ENCODE measurements at regions not wholly inside any gene's neighbourhood (a gene's known extent, or its start where the extent isn't known, plus 50 kb on each side); places are given as distances from the start of the nearest gene placed in this dataset.

DNA sequence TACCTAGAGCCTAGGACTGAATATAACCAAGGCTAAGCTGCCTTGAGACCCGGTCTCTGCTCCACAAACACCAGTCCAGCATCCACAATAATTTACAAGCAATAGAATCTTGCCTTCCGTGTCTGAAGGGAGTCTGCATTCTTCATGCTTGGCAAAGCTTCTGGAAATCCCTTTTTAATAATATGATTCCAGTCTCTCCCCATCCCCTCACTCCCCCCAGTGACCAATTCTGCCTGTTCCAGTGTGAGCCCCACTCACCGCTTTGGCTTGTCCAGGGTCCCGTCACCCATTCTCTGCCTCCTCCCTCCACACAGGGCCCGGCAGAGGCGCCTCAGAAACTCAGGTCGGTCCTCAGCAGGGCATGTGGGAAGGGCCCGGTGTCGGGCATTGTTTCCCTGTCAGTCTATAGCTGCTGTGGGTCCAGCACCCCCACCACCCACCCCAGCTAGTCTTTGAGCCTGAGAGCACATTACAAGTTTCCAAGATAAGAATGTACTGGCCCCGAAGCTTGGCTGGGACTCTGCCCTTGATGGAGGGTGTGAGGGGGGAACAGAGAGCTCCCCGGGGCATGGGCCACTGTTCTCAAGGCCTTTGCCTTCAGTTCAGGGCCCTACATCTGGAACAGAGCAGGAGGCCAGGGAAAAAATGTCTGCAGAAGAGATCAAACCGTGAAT lies 129.7 kb upstream of the MYCN start:
- no peak for TF ChIP-seq POLR2A (IDR thresholded peaks at IDR 0.05)
- TF ChIP-seq, protein P1, sequence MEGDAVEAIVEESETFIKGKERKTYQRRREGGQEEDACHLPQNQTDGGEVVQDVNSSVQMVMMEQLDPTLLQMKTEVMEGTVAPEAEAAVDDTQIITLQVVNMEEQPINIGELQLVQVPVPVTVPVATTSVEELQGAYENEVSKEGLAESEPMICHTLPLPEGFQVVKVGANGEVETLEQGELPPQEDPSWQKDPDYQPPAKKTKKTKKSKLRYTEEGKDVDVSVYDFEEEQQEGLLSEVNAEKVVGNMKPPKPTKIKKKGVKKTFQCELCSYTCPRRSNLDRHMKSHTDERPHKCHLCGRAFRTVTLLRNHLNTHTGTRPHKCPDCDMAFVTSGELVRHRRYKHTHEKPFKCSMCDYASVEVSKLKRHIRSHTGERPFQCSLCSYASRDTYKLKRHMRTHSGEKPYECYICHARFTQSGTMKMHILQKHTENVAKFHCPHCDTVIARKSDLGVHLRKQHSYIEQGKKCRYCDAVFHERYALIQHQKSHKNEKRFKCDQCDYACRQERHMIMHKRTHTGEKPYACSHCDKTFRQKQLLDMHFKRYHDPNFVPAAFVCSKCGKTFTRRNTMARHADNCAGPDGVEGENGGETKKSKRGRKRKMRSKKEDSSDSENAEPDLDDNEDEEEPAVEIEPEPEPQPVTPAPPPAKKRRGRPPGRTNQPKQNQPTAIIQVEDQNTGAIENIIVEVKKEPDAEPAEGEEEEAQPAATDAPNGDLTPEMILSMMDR (IDR thresholded peaks at IDR 0.05) = no peak

Measured in right lobe of liver (tissue), 4 donors.